ENCODE measurements at regions not wholly inside any gene's neighbourhood (a gene's known extent, or its start where the extent isn't known, plus 50 kb on each side); places are given as distances from the start of the nearest gene placed in this dataset.

GRCh38 chr5:167052791-167053190 lies 1238.7 kb upstream of the WWC1 start:
- Histone ChIP-seq H3K4me3 (no peak overlapping the region), H3K36me3 (no peaks in the 10 kb centered on the region), H3K9me3 (no peaks in the 10 kb centered on the region), H3K27ac (no peak overlapping the region), H3K4me1 (no peaks in the 10 kb centered on the region), H3K27me3 (no peaks in the 10 kb centered on the region)
- TF ChIP-seq CTCF (IDR thresholded peaks at IDR 0.05), result no peak
- ATAC-seq (no peak), DNase-seq (no peak)
- intact Hi-C loops (cut with DNase I), result no loop called here

DNA sequence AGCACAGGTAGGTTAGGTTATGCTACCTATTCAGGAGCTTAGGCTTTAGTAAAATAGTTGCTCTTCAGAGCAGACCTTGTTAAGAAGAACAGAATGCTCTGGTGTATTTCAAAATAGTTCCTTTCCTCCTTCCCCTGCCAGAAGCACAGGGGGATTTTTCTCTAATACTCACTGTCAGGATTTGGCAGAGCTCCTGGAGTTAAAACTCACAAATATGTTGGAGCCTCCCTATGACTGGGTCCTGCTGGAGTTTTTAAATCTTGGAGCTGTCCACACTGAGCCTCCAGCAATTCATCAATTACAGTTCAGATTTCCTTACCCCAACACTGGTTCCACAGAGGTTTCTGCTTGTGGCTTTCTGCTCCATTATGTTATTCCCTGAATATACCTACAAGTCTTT lies 1233.8 kb upstream of the WWC1 start:
- Histone ChIP-seq H3K4me3 (no peak overlapping the region), H3K9me3 (no peaks in the 10 kb centered on the region), H3K27ac (no peak overlapping the region), H3K36me3 (no peaks in the 10 kb centered on the region), H3K4me1 (no peaks in the 10 kb centered on the region), H3K27me3 (no peaks in the 10 kb centered on the region)
- TF ChIP-seq CTCF (IDR thresholded peaks at IDR 0.05), result no peak
- ATAC-seq, result no peak
- DNase-seq, result no peak
- intact Hi-C loops (cut with DNase I), result no loop called here

GRCh38 chr5:167061695-167062094 lies 1229.8 kb upstream of the WWC1 start:
- no peaks in the 10 kb centered on the region for H3K27me3 ChIP-seq
- no peak for ATAC-seq
- H3K9me3 ChIP-seq, result no peaks in the 10 kb centered on the region
- intact Hi-C loops (cut with DNase I), result no loop called here
- DNase-seq, result no peak
- H3K27ac ChIP-seq, result no peak overlapping the region
- no peaks in the 10 kb centered on the region for H3K36me3 ChIP-seq
- no peak for TF ChIP-seq CTCF (IDR thresholded peaks at IDR 0.05)
- H3K4me1 ChIP-seq, result no peaks in the 10 kb centered on the region
- H3K4me3 ChIP-seq, result no peak overlapping the region

DNA sequence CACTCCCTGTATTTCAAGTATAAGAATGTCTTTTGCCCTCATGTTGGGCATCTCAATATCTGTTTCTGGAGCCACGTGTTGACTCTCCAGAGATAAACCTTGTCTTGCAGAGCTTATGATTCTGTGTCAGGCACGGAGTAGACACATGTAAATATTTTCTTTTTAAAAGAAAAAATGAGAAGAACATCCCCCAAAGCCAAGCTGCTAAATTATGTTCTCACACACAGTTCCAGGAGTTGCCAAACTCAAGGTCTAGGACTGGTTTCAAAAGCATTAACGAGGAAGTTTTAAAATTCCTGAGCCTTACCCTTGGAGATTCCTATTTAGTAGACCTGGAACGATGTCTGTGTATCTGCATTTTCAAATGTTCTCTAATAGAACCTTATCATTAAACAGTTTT lies 1228.3 kb upstream of the WWC1 start:
- TF ChIP-seq CTCF (IDR thresholded peaks at IDR 0.05), result no peak
- no peaks in the 10 kb centered on the region for H3K27me3 ChIP-seq
- no peak for ATAC-seq
- intact Hi-C loops (cut with DNase I), result no loop called here
- no peak overlapping the region for H3K27ac ChIP-seq
- H3K36me3 ChIP-seq, result no peaks in the 10 kb centered on the region
- no peaks in the 10 kb centered on the region for H3K4me1 ChIP-seq
- DNase-seq, result no peak
- no peak overlapping the region for H3K4me3 ChIP-seq
- no peaks in the 10 kb centered on the region for H3K9me3 ChIP-seq

GRCh38 chr5:167063788-167064187 lies 1227.7 kb upstream of the WWC1 start:
- DNase-seq (no peak), ATAC-seq (no peak)
- no peaks in the 10 kb centered on the region for H3K9me3 ChIP-seq
- no peaks in the 10 kb centered on the region for H3K27me3 ChIP-seq
- H3K4me1 ChIP-seq, result no peaks in the 10 kb centered on the region
- no peaks in the 10 kb centered on the region for H3K36me3 ChIP-seq
- intact Hi-C loops (cut with DNase I), result no loop called here
- no peak for TF ChIP-seq CTCF (IDR thresholded peaks at IDR 0.05)
- H3K4me3 ChIP-seq, result no peak overlapping the region
- H3K27ac ChIP-seq, result no peak overlapping the region

DNA sequence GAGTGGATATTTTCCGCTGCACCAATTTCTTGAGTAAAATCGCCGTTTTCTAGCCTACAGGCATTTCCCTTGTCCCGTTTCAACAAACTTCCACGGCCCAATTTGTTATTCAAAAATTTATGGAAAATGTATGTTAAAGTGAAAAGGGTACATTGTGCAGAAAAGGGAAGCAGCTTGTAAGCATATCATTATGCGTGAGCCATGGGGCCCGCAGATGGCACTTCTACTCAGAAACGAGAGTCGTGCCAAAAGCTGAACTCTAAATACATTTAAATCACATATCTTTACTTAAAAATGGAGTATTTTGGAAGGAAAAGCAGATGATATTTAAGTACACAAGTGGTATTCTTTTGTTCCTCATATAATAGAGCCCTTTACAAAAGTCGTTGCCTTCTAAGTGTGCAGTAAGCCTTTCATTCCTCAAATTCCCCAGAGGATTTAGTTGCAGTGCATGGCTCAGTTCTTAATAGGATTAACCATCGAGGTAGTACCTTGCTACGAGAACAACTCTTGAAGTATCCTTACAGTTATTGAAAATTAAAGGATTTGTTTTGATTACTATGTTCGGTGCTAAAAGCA lies 1227.2 kb upstream of the WWC1 start:
- Histone ChIP-seq H3K4me3 (no peak overlapping the region), H3K36me3 (no peaks in the 10 kb centered on the region), H3K27me3 (no peaks in the 10 kb centered on the region), H3K9me3 (no peaks in the 10 kb centered on the region), H3K4me1 (no peaks in the 10 kb centered on the region), H3K27ac (no peak overlapping the region)
- no peak for ATAC-seq
- no peak for TF ChIP-seq CTCF (IDR thresholded peaks at IDR 0.05)
- DNase-seq, result no peak
- intact Hi-C loops (cut with DNase I), result no loop called here

Data from upper lobe of right lung (tissue), 1 donor.